OCI-LY1 (cell line): ENCODE measurements at regions not wholly inside any gene's neighbourhood (a gene's known extent, or its start where the extent isn't known, plus 50 kb on each side); places are given as distances from the start of the nearest gene placed in this dataset.

Source experiments
- EZH2 ChIP-seq: fragments of 200-600 bp; sonication (generic), shearing (Covaris generic); IDR thresholded peaks from 2 replicates; pipeline ENCODE4 v1.8.0; 2017; ENCODE audit warnings: borderline replicate concordance, mixed run types, mild to moderate bottlenecking, antibody characterized with exemption, low read length, moderate library complexity, mixed read lengths
- TF ChIP-seq, protein P1 (sequence below): fragments of 200-600 bp; sonication (generic), shearing (Covaris generic); IDR thresholded peaks from 2 replicates; pipeline ENCODE4 v1.5.1; 2017; ENCODE audit warnings: mild to moderate bottlenecking, antibody characterized with exemption, low read length, moderate library complexity, mixed read lengths

DNA sequence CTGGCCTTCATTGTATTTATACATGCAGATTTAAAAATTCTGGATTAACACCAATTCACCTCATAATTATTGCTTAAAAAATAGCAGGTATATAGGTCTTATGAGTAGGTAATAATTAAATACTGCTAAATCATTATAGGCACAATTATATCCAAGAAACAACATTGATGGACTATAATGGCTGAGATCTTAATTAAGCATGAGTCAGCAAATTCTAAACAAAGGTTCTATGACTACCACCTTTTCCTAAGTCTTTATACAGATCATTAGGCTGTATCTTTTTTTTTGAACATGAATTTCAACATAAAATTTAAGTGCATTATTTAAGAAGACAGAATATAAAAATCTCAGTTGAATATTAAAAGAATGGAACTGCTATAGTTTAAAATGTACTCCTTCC is 1678.7 kb upstream of the PCDH10 start:
- TF ChIP-seq, protein P1, sequence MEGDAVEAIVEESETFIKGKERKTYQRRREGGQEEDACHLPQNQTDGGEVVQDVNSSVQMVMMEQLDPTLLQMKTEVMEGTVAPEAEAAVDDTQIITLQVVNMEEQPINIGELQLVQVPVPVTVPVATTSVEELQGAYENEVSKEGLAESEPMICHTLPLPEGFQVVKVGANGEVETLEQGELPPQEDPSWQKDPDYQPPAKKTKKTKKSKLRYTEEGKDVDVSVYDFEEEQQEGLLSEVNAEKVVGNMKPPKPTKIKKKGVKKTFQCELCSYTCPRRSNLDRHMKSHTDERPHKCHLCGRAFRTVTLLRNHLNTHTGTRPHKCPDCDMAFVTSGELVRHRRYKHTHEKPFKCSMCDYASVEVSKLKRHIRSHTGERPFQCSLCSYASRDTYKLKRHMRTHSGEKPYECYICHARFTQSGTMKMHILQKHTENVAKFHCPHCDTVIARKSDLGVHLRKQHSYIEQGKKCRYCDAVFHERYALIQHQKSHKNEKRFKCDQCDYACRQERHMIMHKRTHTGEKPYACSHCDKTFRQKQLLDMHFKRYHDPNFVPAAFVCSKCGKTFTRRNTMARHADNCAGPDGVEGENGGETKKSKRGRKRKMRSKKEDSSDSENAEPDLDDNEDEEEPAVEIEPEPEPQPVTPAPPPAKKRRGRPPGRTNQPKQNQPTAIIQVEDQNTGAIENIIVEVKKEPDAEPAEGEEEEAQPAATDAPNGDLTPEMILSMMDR: no peak
- TF ChIP-seq EZH2: no peak
